ENCODE measurements at regions not wholly inside any gene's neighbourhood (a gene's known extent, or its start where the extent isn't known, plus 50 kb on each side); places are given as distances from the start of the nearest gene placed in this dataset.

DNA sequence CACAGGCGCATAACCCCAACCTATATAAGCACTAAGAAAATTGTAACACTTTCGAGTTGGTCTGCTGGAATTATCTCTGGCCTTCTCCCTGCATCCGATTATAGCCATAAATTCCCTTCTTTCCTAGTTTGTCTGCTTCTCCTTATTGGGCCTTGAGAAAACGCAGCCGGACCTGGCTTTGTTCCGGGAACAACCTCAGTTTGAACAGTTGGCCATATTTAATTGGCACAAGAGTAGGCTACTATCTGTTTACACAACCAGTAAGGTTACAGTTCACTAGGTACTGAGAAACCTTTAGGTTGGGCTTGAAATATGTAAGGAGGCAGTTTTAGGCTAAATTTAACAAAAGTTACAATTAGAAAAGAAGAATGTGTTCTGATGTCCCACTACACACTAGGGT, 176.1 kb downstream of the IPO8 start:
- TF ChIP-seq, protein P1, sequence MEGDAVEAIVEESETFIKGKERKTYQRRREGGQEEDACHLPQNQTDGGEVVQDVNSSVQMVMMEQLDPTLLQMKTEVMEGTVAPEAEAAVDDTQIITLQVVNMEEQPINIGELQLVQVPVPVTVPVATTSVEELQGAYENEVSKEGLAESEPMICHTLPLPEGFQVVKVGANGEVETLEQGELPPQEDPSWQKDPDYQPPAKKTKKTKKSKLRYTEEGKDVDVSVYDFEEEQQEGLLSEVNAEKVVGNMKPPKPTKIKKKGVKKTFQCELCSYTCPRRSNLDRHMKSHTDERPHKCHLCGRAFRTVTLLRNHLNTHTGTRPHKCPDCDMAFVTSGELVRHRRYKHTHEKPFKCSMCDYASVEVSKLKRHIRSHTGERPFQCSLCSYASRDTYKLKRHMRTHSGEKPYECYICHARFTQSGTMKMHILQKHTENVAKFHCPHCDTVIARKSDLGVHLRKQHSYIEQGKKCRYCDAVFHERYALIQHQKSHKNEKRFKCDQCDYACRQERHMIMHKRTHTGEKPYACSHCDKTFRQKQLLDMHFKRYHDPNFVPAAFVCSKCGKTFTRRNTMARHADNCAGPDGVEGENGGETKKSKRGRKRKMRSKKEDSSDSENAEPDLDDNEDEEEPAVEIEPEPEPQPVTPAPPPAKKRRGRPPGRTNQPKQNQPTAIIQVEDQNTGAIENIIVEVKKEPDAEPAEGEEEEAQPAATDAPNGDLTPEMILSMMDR (IDR thresholded peaks at IDR 0.05), result no peak
- no peak for TF ChIP-seq POLR2AphosphoS5 (IDR thresholded peaks at IDR 0.05)
- TF ChIP-seq POLR2A (IDR thresholded peaks at IDR 0.05), result no peak
- no peak for TF ChIP-seq EP300 (IDR thresholded peaks at IDR 0.05; ENCODE audit: low read depth)
